ENCODE measurements at regions not wholly inside any gene's neighbourhood (a gene's known extent, or its start where the extent isn't known, plus 50 kb on each side); places are given as distances from the start of the nearest gene placed in this dataset.

DNA sequence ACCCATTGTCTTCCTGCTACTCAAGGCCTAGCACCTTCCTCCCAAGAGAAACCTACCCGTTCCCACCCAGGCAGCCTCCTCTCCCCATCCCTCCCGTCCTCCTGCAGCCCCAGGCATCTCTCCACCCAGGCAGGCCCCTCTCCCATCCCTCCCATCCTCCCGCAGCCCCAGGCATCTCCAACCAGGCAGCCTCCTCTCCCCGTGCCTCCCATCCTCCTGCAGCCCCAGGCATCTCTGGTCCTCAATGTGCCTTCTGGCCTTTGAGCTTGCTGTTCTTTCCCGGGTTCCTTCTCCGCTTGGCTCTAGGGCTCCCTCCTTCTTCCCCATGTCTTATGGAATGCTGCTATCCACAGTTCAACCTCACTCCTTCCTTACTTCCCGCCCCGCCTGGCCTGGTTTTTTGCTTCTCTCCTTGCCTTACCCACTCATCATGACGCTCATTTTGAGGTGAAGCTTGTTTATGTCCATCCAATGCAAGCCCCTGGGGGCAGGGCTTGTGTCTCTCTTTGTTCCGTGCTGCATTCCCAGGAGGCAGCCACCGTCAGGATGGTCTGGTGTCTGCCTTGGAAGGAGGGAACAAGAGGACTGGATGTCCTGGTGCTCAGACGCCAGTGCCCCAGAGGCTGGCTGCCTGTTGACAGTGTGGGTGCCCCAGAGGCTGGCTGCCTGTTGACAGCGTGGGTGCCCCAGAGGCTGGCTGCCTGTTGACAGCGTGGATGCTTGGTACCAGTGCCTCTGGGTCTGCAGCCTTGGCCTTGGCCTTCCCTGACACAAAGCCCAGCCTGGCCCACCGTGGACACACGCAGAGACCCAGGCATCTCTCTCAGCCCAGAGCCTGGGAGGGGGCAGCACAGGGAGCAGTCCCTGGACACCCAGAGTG, 815.7 kb downstream of the BRD1 start:
- H3K4me3 ChIP-seq = no peak overlapping the region
- H4K20me1 ChIP-seq (ENCODE audit: insufficient read depth) = no peaks in the 10 kb centered on the region
- DNase-seq = no peak
- no peak overlapping the region for H3K9ac ChIP-seq
- no peak for TF ChIP-seq EZH2phosphoT487 (IDR thresholded peaks at IDR 0.05; ENCODE audit: insufficient read depth, low read depth)
- no peak for TF ChIP-seq EZH2 (IDR thresholded peaks at IDR 0.05; ENCODE audit: insufficient read depth, poor library complexity, severe bottlenecking)
- no peaks in the 10 kb centered on the region for H3K4me1 ChIP-seq (ENCODE audit: insufficient read depth)
- in situ Hi-C loops (cut with MboI) = no loop called here
- no peaks in the 10 kb centered on the region for H3K79me2 ChIP-seq (ENCODE audit: insufficient read depth)
- no peaks in the 10 kb centered on the region for H3K9me2 ChIP-seq (ENCODE audit: insufficient read depth)
- no peak overlapping the region for H2AFZ ChIP-seq
- no peak overlapping the region for H3K27ac ChIP-seq
- H3K27me3 ChIP-seq (replicated peaks; ENCODE audit: insufficient read depth) = no peaks in the 10 kb centered on the region
- H3F3A ChIP-seq (ENCODE audit: insufficient read depth) = no peaks in the 10 kb centered on the region
- no peaks in the 10 kb centered on the region for H3K9me3 ChIP-seq (ENCODE audit: low read depth)
- WGBS, 2 experiments (ENCODE audit: low coverage in 1 of 2, low lambda C conversion rate in 2 of 2, missing lambda C conversion rate in 2 of 2) = 25 to 28% methylated on average over 16 of the region's 16 CpGs
- H3K4me2 ChIP-seq (ENCODE audit: unreplicated experiment) = no peak overlapping the region
- H3K36me3 ChIP-seq (ENCODE audit: low read depth) = no peaks in the 10 kb centered on the region

DNA sequence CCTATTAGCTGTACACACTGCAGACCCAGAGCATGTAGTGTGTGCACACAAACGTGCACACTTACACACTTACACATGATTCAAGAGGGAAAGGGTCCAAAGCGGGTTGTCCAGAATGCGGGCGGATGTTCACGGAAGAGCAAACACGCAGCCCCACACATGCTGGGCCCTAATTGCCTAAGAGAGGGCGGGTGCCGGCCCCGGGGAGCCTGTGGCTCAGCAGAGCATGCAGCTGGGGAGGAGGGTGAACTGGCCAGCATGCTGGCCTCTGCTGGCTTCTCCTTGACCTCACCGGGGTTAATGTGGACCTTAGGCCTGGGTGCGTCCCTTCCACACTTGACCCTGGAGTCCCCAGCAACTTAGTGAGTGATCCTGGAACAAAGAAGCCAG, 816.3 kb downstream of the BRD1 start:
- Histone ChIP-seq H3K79me2 (ENCODE audit: insufficient read depth) (no peaks in the 10 kb centered on the region), H3K36me3 (ENCODE audit: low read depth) (no peaks in the 10 kb centered on the region), H3K4me3 (no peak overlapping the region), H3K9me2 (ENCODE audit: insufficient read depth) (no peaks in the 10 kb centered on the region), H3K9me3 (ENCODE audit: low read depth) (no peaks in the 10 kb centered on the region), H4K20me1 (ENCODE audit: insufficient read depth) (no peaks in the 10 kb centered on the region), H3K4me1 (ENCODE audit: insufficient read depth) (no peaks in the 10 kb centered on the region), H3K9ac (no peak overlapping the region), H3K27me3 (replicated peaks; ENCODE audit: insufficient read depth) (no peaks in the 10 kb centered on the region), H3K4me2 (ENCODE audit: unreplicated experiment) (no peak overlapping the region), H2AFZ (no peak overlapping the region), H3K27ac (no peak overlapping the region), H3F3A (ENCODE audit: insufficient read depth) (no peaks in the 10 kb centered on the region)
- in situ Hi-C loops (cut with MboI) = no loop called here
- no peak for TF ChIP-seq EZH2 (IDR thresholded peaks at IDR 0.05; ENCODE audit: insufficient read depth, poor library complexity, severe bottlenecking)
- TF ChIP-seq EZH2phosphoT487 (IDR thresholded peaks at IDR 0.05; ENCODE audit: insufficient read depth, low read depth) = no peak
- 34 to 36% methylated on average over 11 of the region's 11 CpGs for WGBS, 2 experiments (ENCODE audit: low coverage in 1 of 2, low lambda C conversion rate in 2 of 2, missing lambda C conversion rate in 2 of 2)
- DNase-seq = no peak

DNA sequence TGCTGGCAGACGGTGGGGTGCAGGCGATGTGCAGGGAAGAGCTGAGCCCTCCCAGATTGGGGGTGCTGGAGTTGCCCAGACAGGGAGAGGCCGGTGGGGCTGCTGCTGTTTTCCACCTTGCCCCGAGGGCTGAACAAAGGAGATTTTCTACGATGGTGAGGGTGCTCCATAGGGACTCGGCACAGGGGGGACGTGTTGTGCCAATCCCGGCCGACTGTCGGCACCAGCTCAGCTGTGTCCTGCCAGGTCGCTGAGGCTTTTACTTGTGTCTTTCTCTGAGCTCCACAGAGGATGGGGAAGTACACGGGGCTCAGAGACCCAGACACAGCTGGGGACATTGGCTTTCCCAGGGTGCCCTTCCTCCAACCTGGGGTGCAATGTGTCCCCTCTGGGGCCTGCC, 816.8 kb downstream of the BRD1 start:
- no peaks in the 10 kb centered on the region for H3K9me3 ChIP-seq (ENCODE audit: low read depth)
- H3K36me3 ChIP-seq (ENCODE audit: low read depth) = no peaks in the 10 kb centered on the region
- in situ Hi-C loops (cut with MboI) = no loop called here
- no peak for DNase-seq
- TF ChIP-seq EZH2phosphoT487 (IDR thresholded peaks at IDR 0.05; ENCODE audit: insufficient read depth, low read depth) = no peak
- TF ChIP-seq EZH2 (IDR thresholded peaks at IDR 0.05; ENCODE audit: insufficient read depth, poor library complexity, severe bottlenecking) = no peak
- H3K9ac ChIP-seq = no peak overlapping the region
- no peaks in the 10 kb centered on the region for H4K20me1 ChIP-seq (ENCODE audit: insufficient read depth)
- no peak overlapping the region for H3K4me3 ChIP-seq
- H3K9me2 ChIP-seq (ENCODE audit: insufficient read depth) = no peaks in the 10 kb centered on the region
- H3K27me3 ChIP-seq (replicated peaks; ENCODE audit: insufficient read depth) = no peaks in the 10 kb centered on the region
- H3K79me2 ChIP-seq (ENCODE audit: insufficient read depth) = no peaks in the 10 kb centered on the region
- no peaks in the 10 kb centered on the region for H3K4me1 ChIP-seq (ENCODE audit: insufficient read depth)
- 50 to 66% methylated on average over 10 to 12 of the region's 12 CpGs for WGBS, 2 experiments (ENCODE audit: low coverage in 1 of 2, low lambda C conversion rate in 2 of 2, missing lambda C conversion rate in 2 of 2)
- no peak overlapping the region for H3K4me2 ChIP-seq (ENCODE audit: unreplicated experiment)
- H2AFZ ChIP-seq = no peak overlapping the region
- no peak overlapping the region for H3K27ac ChIP-seq
- H3F3A ChIP-seq (ENCODE audit: insufficient read depth) = no peaks in the 10 kb centered on the region

DNA sequence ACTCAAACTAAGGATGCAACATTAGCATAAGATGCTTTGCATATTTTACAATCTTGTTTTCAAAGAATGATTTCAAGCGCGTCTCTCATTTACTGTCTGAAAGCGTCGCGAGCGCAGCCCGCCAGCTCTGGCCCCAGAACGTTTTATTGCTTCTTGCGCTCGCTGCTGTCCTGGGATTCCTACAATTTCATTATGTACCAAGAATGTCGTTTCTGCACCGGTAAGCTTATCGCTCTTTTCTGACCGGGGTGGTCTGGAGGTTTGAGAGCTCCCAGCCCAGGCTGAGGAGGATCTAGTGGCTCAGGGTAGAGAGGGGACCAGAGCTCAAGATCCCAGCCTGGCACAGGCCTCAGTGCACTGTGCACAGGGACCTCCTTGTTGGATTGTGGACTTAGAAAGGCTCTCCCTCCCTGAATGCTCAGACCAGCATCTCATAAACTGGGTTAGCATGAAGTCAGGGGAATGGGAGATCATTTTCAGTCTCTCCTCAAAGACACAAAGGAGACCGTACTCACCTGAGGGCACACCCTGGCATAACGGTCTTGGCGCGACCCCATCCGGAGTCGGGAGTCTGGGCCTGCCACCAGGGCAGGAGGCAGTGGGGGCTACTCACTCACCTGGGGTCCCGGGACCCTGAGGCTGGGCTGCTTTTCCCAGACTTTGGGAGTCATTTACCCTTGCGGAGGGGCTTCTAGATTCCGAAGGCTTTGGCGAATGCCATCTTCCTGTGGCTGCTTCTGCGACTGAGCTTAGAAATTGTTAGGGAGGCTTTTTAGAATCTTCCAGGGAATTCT, 817.4 kb downstream of the BRD1 start:
- Histone ChIP-seq H3K4me1 (ENCODE audit: insufficient read depth) (no peaks in the 10 kb centered on the region), H3K79me2 (ENCODE audit: insufficient read depth) (no peaks in the 10 kb centered on the region), H4K20me1 (ENCODE audit: insufficient read depth) (no peaks in the 10 kb centered on the region), H2AFZ (no peak overlapping the region), H3F3A (ENCODE audit: insufficient read depth) (no peaks in the 10 kb centered on the region), H3K27me3 (replicated peaks; ENCODE audit: insufficient read depth) (no peaks in the 10 kb centered on the region), H3K4me2 (ENCODE audit: unreplicated experiment) (no peak overlapping the region), H3K4me3 (no peak overlapping the region), H3K9ac (no peak overlapping the region), H3K9me2 (ENCODE audit: insufficient read depth) (no peaks in the 10 kb centered on the region), H3K27ac (no peak overlapping the region), H3K36me3 (ENCODE audit: low read depth) (no peaks in the 10 kb centered on the region), H3K9me3 (ENCODE audit: low read depth) (no peaks in the 10 kb centered on the region)
- 71 to 74% methylated on average over 25 of the region's 25 CpGs for WGBS, 2 experiments (ENCODE audit: low coverage in 1 of 2, low lambda C conversion rate in 2 of 2, missing lambda C conversion rate in 2 of 2)
- TF ChIP-seq EZH2 (IDR thresholded peaks at IDR 0.05; ENCODE audit: insufficient read depth, poor library complexity, severe bottlenecking) = no peak
- TF ChIP-seq EZH2phosphoT487 (IDR thresholded peaks at IDR 0.05; ENCODE audit: insufficient read depth, low read depth) = no peak
- in situ Hi-C loops (cut with MboI) = no loop called here
- DNase-seq = no peak
